Astrocyte of the spinal cord (primary cell): ENCODE measurements at regions not wholly inside any gene's neighbourhood (a gene's known extent, or its start where the extent isn't known, plus 50 kb on each side); places are given as distances from the start of the nearest gene placed in this dataset.

Source experiments
- DNase-seq: peaks from one replicate; pipeline ENCODE4 v3.0.0; 2011; ENCODE audit warnings: low read depth, low spot score
- H3K4me3 ChIP-seq: 2 replicates; pipeline ENCODE4 v1.5.1; 2011; ENCODE audit warnings: low read depth, mild to moderate bottlenecking, low read length, moderate library complexity
- CTCF ChIP-seq: IDR thresholded peaks from 2 replicates; pipeline ENCODE4 v1.5.1; 2012; ENCODE audit warnings: low read depth, mild to moderate bottlenecking, low read length, inconsistent platforms
- in situ Hi-C: cut with HindIII; loops from 2 replicates; pipeline ENCODE4 v1.10.0; 2017; ENCODE audit warnings: low sequenced_read_pairs

- DNase-seq = peak; percentile 15
- no peak overlapping the region for H3K4me3 ChIP-seq
- in situ Hi-C loops = no loop called here
- TF ChIP-seq CTCF = no peak
Measured at GRCh38 chr9:74125941-74126340, 371.2 kb upstream of the RORB start.

GRCh38 chr9:74132986-74133385 lies 364.1 kb upstream of the RORB start:
- no peak for DNase-seq
- no peak for TF ChIP-seq CTCF
- no peak overlapping the region for H3K4me3 ChIP-seq
- in situ Hi-C loops = no loop called here

- TF ChIP-seq CTCF = no peak
- no peak overlapping the region for H3K4me3 ChIP-seq
- in situ Hi-C loops = no loop called here
- no peak for DNase-seq
Measured at GRCh38 chr9:74133921-74134320, 363.2 kb upstream of the RORB start.

- no peak for TF ChIP-seq CTCF
- in situ Hi-C loops = no loop called here
- no peak overlapping the region for H3K4me3 ChIP-seq
- DNase-seq = no peak
Measured at GRCh38 chr9:74138182-74138581, 359.0 kb upstream of the RORB start.

GRCh38 chr9:74140141-74140540 lies 357.0 kb upstream of the RORB start:
- no peak for TF ChIP-seq CTCF
- no peak overlapping the region for H3K4me3 ChIP-seq
- in situ Hi-C loops = no loop called here
- DNase-seq = no peak

GRCh38 chr9:74147906-74148305 lies 349.2 kb upstream of the RORB start:
- TF ChIP-seq CTCF = no peak
- H3K4me3 ChIP-seq = no peak overlapping the region
- peak; percentile 15 for DNase-seq
- in situ Hi-C loops = no loop called here

GRCh38 chr9:74172874-74173273 lies 324.3 kb upstream of the RORB start:
- no peak for TF ChIP-seq CTCF
- H3K4me3 ChIP-seq = no peak overlapping the region
- in situ Hi-C loops = no loop called here
- DNase-seq = no peak
